IPS-NIHi11 (cell line): ENCODE measurements at regions not wholly inside any gene's neighbourhood (a gene's known extent, or its start where the extent isn't known, plus 50 kb on each side); places are given as distances from the start of the nearest gene placed in this dataset.
A peak's percentile ranks its signal among the peaks of the same experiment; 100 is the strongest.
"Not testable (repeated sequence)": the region's sequence is repeated elsewhere in the genome, so short reads cannot be mapped to it uniquely, and the experiment has no call there.

ENCODE experiments used
- DNase-seq: peaks from one replicate; pipeline ENCODE4 v3.0.0; 2012; ENCODE audit warnings: mixed read lengths, low spot score

DNA sequence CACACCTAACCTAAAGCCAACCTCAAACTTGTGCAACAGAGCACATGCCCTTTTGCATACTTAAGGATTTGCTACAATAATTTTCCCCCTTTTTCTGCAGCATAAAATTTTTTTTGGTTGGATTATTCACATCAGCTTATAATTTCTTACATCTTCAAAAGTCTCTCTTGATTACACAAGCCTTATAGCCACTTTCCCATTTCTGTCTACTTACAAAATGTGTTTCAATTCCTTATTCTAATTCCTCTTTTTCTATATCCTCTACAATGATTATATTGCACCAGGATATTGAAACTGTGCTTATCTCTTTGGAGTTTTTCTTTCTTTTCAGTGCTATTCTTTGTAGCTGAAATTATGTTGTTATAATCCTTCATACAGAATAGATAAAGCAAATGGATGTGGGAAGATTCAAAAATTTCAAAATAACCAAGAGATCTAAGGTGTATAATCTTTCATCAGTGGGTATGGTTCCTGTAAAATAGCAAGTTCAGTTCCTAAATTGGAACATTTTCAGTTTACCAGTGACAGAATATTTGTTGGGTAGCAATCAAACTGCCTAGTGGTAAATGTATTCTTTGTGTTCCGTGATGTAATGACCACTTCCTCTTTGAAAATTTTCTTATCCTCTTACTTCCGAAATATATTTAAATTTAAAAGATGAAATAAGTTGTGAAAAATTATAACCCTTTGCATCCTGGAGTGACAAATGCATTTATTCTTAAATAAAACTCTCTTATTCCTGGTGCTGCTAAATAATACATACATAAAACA is 386.8 kb upstream of the CHD1 start:
- no peak for DNase-seq

DNA sequence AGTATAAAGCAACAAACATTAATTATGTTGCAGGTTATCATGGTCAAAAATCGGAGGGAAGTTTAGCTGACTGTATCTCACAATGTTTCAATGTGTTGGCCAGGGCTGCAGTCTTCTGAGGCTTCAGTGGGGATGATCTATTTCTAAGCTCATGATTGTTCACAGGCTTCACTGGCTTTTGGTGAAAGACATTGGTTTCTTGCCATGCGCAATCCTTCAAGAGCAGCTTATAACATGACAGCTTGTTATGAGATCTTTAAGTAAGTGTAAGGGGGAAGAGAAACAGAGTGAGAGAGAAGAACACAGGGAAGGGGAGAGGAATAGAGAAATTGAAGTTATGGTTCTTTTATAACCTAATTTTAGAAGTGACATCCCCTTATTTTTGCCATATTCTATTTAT is 385.9 kb upstream of the CHD1 start:
- no peak for DNase-seq

- no peak for DNase-seq
Measured at GRCh38 chr5:99308131-99308530, 379.3 kb upstream of the CHD1 start.

- no peak for DNase-seq
Measured at GRCh38 chr5:99305045-99305580, 376.3 kb upstream of the CHD1 start.

- no peak for DNase-seq
Measured at GRCh38 chr5:99285606-99286005, 356.8 kb upstream of the CHD1 start.

DNA sequence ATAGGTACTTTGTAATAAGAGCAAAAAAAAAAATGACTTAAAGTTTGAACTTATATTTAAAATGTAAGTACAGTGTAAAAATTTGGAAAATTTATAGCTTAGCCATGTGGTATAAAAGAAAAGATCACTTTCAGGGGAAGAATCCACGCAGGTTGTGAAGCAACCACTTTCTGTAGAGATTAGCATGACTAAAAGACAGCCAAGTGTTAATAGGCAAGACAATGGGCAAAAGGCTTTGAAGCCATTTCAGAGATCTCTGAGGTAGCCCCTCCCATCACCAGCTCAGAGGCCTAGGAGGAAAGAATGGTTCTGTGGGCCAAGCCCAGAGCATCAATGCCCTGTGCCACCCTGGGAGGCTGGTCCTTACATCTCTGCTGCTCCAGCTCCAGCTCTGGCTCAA is 346.3 kb upstream of the CHD1 start:
- DNase-seq: peak; percentile 8

GRCh38 chr5:99272576-99272975 is 343.8 kb upstream of the CHD1 start:
- no peak for DNase-seq

DNA sequence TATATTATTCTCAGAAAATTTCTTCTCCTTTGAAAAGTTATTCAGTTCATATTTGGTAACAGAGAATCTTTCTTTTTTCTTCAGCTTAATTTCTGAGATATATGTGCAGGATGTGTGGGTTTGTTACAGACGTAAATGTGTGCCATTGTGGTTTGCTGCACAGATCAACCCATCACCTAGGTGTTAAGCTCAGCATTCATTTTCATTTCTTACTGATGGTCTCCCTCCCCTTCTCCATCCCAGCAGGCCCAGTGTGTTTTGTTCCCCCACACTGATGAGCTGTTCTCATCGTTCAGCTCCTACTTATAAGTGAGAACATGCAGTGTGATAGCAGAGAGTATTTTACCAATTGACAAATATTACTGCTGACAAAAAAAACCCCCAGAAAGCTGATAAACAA is 330.0 kb upstream of the CHD1 start:
- no peak for DNase-seq

DNA sequence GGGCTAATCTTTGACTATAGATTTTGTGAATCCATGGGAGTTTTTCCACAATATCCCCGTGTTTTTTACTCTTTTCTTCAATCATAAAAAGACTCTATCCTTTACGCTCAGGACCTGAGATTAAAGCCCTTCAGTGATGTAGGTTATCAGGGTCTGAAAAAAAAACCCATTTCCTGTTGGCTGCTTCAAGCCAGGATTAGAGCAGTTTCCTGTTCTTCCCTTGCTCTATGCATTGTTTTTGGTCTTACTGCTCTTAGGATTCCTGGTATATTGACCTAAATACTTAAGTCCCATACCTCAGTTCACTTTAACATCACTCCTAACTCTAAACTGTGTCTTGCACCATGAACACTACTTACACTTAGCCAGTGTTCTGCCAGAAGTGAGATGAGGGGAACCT is 319.3 kb upstream of the CHD1 start:
- DNase-seq: peak; percentile 26

- no peak for DNase-seq
Measured at GRCh38 chr5:99247346-99247745, 318.5 kb upstream of the CHD1 start.

DNA sequence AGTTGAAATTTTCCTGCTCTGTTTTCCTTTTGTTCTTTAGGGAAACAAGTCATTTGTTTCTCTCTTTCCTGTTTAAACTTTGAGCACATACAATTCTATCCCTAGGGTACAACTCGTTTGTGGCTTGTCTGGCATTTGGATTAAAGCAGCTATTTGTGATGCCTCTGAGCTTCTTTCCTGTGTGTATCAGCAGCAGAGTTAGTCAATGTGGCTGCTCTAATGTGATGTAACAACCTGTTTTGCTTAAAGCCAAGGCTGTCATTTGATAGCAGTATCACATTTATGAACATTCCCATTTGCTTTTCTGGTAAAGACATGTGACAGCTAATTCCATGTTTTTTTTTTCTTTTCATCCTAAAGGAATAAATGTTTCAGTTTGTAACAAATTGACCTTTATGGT is 314.3 kb upstream of the CHD1 start:
- DNase-seq: no peak

GRCh38 chr5:99239826-99240360 is 311.1 kb upstream of the CHD1 start:
- no peak for DNase-seq

DNA sequence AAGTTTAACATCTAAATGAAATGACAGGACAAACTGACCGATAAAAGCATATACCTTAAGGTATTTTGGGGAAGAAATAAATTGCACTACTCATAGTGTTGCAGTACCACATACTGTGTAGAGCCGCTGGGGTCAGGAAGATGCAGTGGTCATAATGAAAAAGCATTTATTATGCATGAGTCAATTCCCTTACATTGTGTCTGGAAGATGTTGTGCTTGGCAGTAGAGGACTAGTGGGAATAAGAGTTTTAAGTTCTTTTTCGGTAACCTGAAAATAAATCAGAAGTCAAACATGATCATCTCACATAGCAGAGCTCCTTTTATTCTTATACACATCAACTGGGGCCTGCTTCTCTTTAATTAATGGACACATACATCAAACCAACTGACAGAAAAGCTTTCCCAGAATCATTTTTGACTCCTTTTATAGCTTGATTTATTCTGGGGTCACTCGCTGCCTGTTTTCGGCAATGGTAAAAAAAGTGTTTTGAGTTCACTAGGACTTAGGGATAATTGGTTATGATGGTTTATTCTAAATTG is 262.5 kb upstream of the CHD1 start:
- DNase-seq: no peak

DNA sequence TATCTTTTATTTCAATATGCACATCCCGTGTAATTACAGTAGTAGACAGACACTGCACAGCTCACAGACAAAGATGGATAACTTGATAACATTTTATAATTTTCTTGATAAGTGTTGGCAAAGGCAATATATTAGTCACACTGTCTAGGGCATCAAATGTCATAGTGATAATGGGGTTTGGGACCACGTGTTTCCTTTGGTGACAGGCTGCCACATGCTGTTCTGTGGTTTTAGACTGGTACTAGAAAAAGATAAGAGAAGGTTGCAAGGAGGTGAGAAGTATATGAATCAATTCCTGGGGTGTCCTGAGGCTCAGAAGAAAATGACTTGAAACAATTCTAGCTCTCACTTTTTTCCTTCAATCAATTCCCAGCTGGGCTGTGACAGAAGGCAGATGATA is 258.8 kb upstream of the CHD1 start:
- DNase-seq: no peak

GRCh38 chr5:99179206-99179605 is 250.4 kb upstream of the CHD1 start:
- DNase-seq: no peak

GRCh38 chr5:99177796-99178195 is 249.0 kb upstream of the CHD1 start:
- no peak for DNase-seq

- no peak for DNase-seq
Measured at GRCh38 chr5:99176186-99176585, 247.4 kb upstream of the CHD1 start.

GRCh38 chr5:99169309-99169708 is 240.5 kb upstream of the CHD1 start:
- DNase-seq: no peak

DNA sequence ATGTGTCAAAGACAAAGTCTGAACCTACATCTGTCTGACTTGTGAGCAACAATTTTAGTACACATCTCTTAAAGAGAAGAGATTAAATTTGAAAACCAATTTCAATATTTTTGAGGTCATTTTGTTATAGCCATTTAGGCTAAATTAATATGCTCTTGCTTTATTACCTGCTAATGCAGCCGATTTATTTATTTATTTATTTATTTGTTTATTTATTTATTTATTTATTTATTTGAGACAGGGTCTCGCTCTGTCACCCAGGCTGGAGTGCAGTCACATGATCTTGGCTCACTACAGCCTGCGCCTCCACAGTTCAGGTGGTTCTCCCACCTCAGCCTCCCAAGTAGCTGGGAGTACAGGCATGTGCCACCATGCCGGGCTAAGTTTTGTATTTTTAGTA is 232.7 kb upstream of the CHD1 start:
- not testable (repeated sequence) for DNase-seq

GRCh38 chr5:99156688-99157087 is 227.9 kb upstream of the CHD1 start:
- no peak for DNase-seq

- DNase-seq: not testable (repeated sequence)
Measured at GRCh38 chr5:99143283-99143795, 214.5 kb upstream of the CHD1 start.

DNA sequence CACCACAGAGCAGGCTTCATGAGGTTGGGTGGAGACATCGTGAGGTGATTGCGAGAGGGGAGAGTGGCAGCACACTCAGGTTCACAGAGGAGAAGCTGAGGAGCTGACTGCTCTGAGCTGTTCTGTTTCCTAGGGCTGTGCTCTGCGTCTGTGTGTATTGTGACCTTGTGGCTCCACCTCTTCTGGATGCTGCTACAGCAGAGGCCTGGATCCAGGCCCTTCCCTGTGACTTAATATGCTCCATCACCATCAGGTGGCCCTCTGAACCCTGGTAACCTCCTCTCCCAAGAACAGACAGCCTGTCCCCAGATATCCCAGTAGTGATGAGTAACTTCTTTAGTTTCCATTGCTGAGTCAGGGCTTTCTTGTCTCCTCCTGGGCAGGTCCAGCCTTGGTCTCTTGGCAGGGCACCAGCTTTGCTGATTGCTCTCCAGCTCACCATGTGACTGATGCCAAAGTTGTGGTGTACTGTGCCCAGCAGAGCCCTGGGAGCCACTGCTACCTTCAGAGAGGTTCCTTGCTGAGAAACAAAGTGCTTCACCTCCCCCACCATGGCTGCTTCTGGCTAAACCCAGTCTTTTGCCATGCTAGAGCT is 212.8 kb upstream of the CHD1 start:
- no peak for DNase-seq

- no peak for DNase-seq
Measured at GRCh38 chr5:99138911-99139310, 210.1 kb upstream of the CHD1 start.
